Skin of body (tissue), 1 donor: ENCODE measurements at regions not wholly inside any gene's neighbourhood (a gene's known extent, or its start where the extent isn't known, plus 50 kb on each side); places are given as distances from the start of the nearest gene placed in this dataset.

ENCODE experiments used
- DNase-seq: peaks from one replicate; lab custom pipeline; 2025; lab: John Stamatoyannopoulos, UW

DNA sequence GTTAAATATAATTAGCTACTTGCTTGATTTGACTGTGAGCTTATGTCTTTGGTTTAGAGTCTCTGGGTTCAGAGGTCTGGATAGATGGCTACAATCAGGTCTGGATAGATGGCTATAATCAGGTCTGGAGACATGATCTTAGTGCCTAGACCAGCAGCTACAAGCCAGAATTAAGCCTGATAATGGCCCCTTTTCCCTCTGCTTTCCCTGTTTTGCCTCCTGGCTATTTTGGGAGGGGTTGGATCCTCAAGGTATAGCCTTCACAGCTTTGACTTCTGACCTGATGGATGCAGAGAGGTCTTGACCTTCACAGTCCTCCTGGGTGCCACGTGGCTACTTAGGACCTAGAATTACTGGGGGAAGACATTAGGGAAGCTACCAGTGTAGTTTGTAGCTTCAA is 877.7 kb downstream of the GALC start:
- DNase-seq = no peak

- DNase-seq = no peak
Measured at GRCh38 chr14:87113286-87113685, 879.7 kb downstream of the GALC start.

DNA sequence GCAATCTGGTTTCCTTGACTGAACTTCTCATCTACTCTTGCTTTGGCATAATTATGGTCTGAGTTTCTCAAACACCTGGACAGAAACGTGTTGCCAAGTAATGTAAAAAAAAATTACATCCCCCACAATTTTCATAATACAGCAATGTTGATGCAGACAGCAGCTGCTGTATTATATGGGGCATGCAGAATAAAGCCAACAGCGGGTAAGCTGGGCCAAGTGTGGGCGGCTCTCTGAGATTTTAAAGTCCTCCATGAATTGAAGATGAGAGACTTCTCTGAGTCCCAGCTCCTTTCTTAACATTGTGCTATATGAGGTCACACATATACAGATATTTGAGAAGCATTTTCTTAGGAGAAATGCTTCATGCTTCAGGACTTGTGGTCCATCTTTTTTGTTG is 881.2 kb downstream of the GALC start:
- no peak for DNase-seq

DNA sequence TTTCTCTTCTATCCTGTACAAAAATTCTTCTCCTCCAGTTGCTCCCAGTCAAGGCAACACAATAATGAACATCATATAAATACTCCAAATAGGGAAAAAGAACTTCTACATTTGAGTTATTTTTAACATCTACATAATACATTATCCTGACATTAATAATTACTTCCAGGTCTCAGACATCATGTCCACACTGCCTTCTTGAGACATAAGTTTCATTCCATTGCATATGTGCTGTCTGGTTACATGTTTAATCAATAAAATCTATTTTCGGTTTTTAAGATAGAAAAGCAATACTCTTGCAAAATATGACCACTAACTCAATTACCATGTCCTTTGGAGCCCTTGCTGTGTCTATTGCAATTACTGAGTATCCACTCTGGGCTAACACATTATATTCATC is 881.9 kb downstream of the GALC start:
- DNase-seq = peak; percentile 45

- no peak for DNase-seq
Measured at GRCh38 chr14:87109271-87109670, 883.7 kb downstream of the GALC start.

GRCh38 chr14:87108726-87109125 is 884.3 kb downstream of the GALC start:
- DNase-seq = peak; percentile 38

- DNase-seq = no peak
Measured at GRCh38 chr14:87102811-87103378, 890.1 kb downstream of the GALC start.

GRCh38 chr14:87097015-87097414 is 896.0 kb downstream of the GALC start:
- DNase-seq = no peak

DNA sequence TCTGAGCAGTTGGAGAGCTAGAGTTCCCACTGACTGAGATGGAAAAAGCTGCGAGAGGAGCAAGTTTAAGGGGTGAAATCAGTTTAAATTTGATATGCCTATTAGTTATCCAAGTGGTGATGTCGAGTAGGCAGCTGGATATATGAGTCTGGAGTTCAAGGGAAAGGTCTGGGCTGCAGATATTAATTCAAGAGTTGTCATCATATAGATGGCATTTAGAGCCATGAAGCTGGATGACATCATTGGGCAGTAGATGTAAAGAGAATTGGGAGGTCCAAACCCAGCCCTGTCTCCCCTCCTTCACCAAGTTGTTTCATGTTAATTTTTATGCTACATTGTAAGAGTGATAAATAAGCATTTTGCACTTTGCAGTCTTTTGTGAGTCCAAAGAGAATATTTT is 898.1 kb downstream of the GALC start:
- no peak for DNase-seq

DNA sequence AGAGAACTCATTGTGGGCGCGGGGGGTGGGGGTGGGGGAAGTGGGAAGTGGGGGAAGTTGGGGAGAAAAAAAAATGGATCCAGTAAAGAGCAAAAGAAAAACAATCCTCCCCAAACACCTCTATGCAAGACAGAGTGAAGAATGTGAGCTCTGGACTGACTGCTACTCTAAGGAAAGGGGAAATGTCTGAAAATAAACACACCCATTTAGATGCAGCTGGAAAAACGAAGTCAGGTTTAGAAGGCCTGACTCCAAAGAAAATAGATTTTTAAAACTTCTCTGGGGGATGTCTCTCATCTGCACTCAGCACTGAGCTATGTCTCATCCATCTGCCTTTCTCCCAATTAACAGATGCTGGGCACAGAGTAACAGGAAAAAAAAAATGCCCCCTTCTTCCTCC is 904.4 kb downstream of the GALC start:
- no peak for DNase-seq

GRCh38 chr14:87087881-87088280 is 905.1 kb downstream of the GALC start:
- DNase-seq = peak; percentile 73

GRCh38 chr14:87084908-87085307 is 908.1 kb downstream of the GALC start:
- DNase-seq = no peak

DNA sequence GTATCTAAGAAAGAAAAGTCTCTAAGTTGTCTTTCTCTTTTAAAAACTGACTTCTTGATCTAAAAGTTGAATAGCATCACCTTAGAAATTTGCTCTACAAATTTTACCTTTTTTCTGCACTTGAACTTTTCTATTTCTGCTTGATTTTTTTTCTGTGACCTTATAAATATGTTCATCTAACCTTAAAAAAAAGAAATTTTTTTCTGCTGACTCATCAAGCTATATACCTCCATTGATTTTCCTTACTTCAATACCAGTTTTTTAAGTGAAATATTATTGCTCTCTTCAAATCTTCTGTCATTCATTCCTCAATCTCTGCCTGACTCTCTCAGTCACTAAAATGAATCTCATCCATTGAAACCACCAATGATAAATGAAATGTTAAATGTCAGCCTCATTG is 910.1 kb downstream of the GALC start:
- no peak for DNase-seq

- no peak for DNase-seq
Measured at GRCh38 chr14:87081004-87081403, 912.0 kb downstream of the GALC start.

DNA sequence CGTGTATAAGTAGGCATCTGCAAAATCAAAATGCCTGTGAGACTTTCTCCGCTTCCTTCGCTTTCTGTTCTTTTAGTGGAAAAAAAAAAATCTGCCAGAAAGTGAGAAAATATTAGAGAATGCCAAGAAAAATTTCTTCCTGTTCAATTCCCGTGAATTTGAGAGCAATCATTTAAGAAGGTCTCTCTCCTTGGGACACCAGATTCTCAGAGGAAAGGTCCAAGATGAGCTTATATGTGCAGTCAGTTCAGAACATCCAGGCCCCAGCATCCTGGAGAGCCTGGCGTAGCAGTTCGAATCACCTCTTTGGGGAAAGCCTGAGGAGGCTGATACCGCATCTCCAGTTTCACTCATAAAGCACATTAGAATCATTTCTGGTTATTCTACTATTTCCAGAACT is 912.8 kb downstream of the GALC start:
- no peak for DNase-seq

DNA sequence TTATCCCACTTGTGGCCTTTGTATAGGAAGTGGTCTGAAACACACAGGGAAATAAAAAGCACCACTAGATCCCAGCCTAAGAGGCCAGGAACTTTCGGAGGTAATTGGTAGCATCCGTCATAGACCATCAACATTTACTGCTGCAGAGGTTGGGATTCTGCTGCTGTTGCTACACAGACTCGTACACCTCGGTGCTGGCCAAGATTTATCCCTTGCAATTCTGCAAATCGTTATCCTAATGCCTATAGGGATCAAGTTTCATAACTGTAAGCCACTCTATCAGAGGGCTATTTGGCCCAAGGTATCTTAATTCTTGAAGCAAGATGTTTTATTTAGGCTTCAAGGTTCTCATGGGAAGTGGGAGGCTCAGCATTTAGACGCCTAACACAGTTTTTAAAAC is 913.6 kb downstream of the GALC start:
- DNase-seq = no peak

- DNase-seq = peak; percentile 76
Measured at GRCh38 chr14:87076922-87077321, 916.1 kb downstream of the GALC start.

DNA sequence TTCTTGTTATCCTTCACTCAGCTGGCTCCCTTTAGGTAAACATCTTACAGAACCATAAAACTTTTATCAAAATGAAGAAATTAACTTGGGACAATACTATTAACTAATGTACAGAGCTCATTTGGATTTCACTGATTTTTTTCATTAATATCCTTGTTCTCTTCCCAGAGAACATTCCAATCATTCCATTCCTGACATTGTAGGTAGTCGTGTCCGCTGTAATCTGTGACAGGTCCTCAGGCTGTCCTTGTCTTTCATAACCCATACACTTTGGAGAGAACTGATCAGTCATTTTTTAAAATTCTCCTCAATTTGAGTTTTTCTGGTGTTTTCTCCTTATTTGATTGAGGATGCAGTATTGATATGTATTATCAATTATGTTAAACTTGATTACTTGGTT is 916.8 kb downstream of the GALC start:
- DNase-seq = no peak

DNA sequence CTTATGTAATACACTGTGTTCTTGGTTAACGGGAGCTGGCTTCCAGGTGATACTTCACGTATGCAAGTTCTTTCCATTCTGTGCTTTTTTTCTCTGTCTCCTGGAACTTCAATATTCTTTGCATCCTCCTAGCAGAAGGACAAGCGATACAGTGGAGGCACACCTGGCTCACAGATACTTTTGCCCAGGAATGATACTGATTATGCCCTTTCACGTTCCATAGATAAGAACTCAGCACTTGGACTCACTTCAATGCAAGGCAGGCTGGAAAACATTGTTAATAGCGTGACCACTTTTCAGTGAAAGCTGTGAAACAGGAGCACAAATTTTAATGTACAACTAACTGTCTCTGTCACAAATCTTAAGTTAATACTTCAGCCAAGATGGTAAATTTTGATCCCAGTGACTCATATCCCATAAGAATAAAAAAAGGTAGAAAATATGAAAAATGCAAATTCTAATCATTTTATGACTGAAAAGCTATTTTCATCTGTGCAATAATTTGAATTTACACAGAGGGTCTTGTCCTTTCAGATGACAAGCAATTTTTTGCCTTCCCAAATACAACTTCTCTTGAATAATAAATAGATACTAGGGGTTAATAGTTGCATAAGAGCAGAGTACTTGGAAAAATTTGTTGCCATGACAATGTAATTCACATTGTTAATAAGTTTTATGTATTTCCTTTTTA is 919.0 kb downstream of the GALC start:
- DNase-seq = no peak

- no peak for DNase-seq
Measured at GRCh38 chr14:87067591-87067990, 925.4 kb downstream of the GALC start.

- no peak for DNase-seq
Measured at GRCh38 chr14:87067061-87067460, 925.9 kb downstream of the GALC start.

DNA sequence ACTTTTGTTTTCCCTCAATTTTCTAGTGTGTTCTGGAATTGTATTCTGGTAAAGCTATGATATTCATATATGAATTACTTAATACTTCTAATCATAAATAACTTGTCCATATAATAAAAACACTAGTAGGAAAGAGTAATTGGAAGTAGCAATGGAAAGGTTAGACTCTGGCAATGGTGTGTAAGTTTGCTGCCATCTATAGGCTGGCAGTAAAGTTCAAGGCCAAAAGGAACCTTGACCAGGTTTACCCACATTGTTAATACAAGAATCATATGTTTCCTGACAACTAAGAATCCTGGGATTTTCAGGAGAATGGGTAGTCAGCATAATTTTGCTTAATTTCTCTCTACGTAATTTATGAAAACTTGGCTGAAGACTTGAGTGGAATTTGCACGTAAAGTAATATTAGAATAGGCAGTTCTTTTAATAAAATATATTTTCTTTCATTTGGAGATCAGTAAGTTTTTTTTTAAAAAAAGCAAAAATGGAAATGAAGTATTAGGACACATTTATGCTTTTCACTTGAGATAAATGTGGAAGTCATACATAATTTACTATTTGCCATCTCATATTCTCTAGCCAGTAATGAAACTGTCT is 926.7 kb downstream of the GALC start:
- no peak for DNase-seq

DNA sequence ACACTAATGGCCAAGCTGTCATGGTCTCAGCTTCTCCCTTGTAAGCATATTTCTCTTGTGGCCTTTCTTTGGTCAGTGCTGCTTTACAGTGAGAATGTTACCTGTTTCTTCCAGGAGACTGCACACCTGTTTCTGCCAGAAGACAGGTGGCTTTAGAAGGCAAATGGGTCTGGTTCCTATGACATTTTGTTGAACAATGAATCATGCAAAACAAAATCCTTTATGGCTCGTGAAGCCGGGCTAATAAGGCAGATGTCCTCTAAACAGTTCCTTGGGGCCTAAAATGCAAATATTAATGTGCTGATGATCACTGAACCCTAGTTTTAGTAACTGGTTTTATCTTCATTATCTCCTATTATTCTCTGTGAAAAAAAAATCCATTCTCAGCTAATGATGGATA is 927.6 kb downstream of the GALC start:
- no peak for DNase-seq
